Liver (tissue), 8 donors: ENCODE measurements at regions not wholly inside any gene's neighbourhood (a gene's known extent, or its start where the extent isn't known, plus 50 kb on each side); places are given as distances from the start of the nearest gene placed in this dataset.
"Not testable (repeated sequence)": the region's sequence is repeated elsewhere in the genome, so short reads cannot be mapped to it uniquely, and the experiment has no call there.

Experiments
- DNase-seq: peaks from one replicate; pipeline ENCODE4 v3.0.0-alpha.2; 2017; ENCODE audit warnings: low spot score
- H3K27ac ChIP-seq, 2 donors: one replicate each; pipeline ENCODE4 v1.7.0; 2013; ENCODE audit warnings: inconsistent platforms in 2 of 2, low read length in 2 of 2, control low read depth in 1 of 2, low read depth in 1 of 2, mild to moderate bottlenecking in 1 of 2
- H3K27me3 ChIP-seq, 4 donors: one replicate each; pipeline versions ENCODE4 v1.6.1 to v1.7.0; 2013; ENCODE audit warnings: low read length in 3 of 4, inconsistent platforms in 1 of 4, mild to moderate bottlenecking in 1 of 4, moderate library complexity in 1 of 4; ENCODE audit not compliant: control insufficient read depth in 4 of 4, insufficient read depth in 4 of 4
- H3K36me3 ChIP-seq, 4 donors: one replicate each; pipeline versions ENCODE4 v1.6.1 to v1.7.0; 2013; ENCODE audit warnings: low read length in 3 of 4, mild to moderate bottlenecking in 3 of 4, low read depth in 1 of 4, moderate library complexity in 1 of 4; ENCODE audit not compliant: control insufficient read depth in 4 of 4, insufficient read depth in 3 of 4
- H3K4me1 ChIP-seq, 4 donors: one replicate each; pipeline versions ENCODE4 v1.6.1 to v1.7.0; 2013; ENCODE audit warnings: low read length in 3 of 4, mild to moderate bottlenecking in 3 of 4, moderate library complexity in 1 of 4; ENCODE audit not compliant: control insufficient read depth in 4 of 4, insufficient read depth in 4 of 4
- H3K4me3 ChIP-seq, 3 donors: one replicate each; pipeline versions ENCODE4 v1.6.1 to v1.7.0; 2013; ENCODE audit warnings: low read length in 3 of 3, control low read depth in 1 of 3, low read depth in 1 of 3, mild to moderate bottlenecking in 1 of 3
- H3K9ac ChIP-seq, 2 donors: one replicate each; pipeline ENCODE4 v1.7.0; 2013; ENCODE audit warnings: low read length in 2 of 2, mild to moderate bottlenecking in 2 of 2, moderate library complexity in 2 of 2, control low read depth in 1 of 2, low read depth in 1 of 2
- H3K9me3 ChIP-seq, 4 donors: one replicate each; pipeline versions ENCODE4 v1.6.1 to v1.7.0; 2013; ENCODE audit warnings: low read length in 3 of 4; ENCODE audit not compliant: control insufficient read depth in 4 of 4
- ATF3 ChIP-seq: IDR thresholded peaks from 2 replicates; pipeline ENCODE4 v1.6.1; 2016; ENCODE audit warnings: antibody characterized with exemption
- CTCF ChIP-seq: fragments of 150-350 bp; IDR thresholded peaks from 2 replicates; pipeline ENCODE4 v1.5.1; 2017; ENCODE audit warnings: improper control_type of control experiment, low read depth, low read length; ENCODE audit not compliant: missing input control
- EGR1 ChIP-seq, 2 donors: IDR thresholded peaks; 2 replicates each; pipeline ENCODE4 v1.6.1; 2016 to 2018; ENCODE audit warnings: antibody characterized with exemption in 2 of 2, low read depth in 2 of 2
- FOXA2 ChIP-seq: IDR thresholded peaks from 2 replicates; pipeline ENCODE4 v1.6.1; 2016; ENCODE audit warnings: antibody characterized with exemption
- GABPA ChIP-seq, 2 donors: IDR thresholded peaks in 1 of 2; conservative IDR thresholded peaks in 1 of 2; 2 replicates each; pipeline ENCODE4 v1.6.1; 2016; ENCODE audit warnings: antibody characterized with exemption in 2 of 2, mild to moderate bottlenecking in 1 of 2, moderate library complexity in 1 of 2
- HNF4A ChIP-seq, 2 donors: conservative IDR thresholded peaks; 2 replicates each; pipeline ENCODE4 v1.6.1; 2016; ENCODE audit warnings: antibody characterized with exemption in 2 of 2, mild to moderate bottlenecking in 2 of 2
- HNF4G ChIP-seq: IDR thresholded peaks from 2 replicates; pipeline ENCODE4 v1.6.1; 2016; ENCODE audit warnings: antibody characterized with exemption
- MAX ChIP-seq: IDR thresholded peaks from 2 replicates; pipeline ENCODE4 v1.6.1; 2016; ENCODE audit warnings: antibody characterized with exemption
- RXRA ChIP-seq, 2 donors: IDR thresholded peaks; 2 replicates each; pipeline ENCODE4 v1.6.1; 2017 to 2018; ENCODE audit warnings: antibody characterized with exemption in 2 of 2, mild to moderate bottlenecking in 1 of 2
- SP1 ChIP-seq: IDR thresholded peaks from 2 replicates; pipeline ENCODE4 v1.6.1; 2018; ENCODE audit warnings: antibody characterized with exemption, mild to moderate bottlenecking
- TAF1 ChIP-seq: conservative IDR thresholded peaks from 2 replicates; pipeline ENCODE4 v1.6.1; 2016; ENCODE audit warnings: antibody characterized with exemption, mild to moderate bottlenecking
- YY1 ChIP-seq: IDR thresholded peaks from 2 replicates; pipeline ENCODE4 v1.6.1; 2016; ENCODE audit warnings: antibody characterized with exemption, mild to moderate bottlenecking
- ZBTB33 ChIP-seq: IDR thresholded peaks from 2 replicates; pipeline ENCODE4 v1.6.1; 2016; ENCODE audit warnings: antibody characterized with exemption
- WGBS: extraction: QIAGEN DNeasy Blood & Tissue Kit; methylation state at CpG from one replicate; pipeline ENCODE4 v1.1.7; 2013; 5-methylcytosine and 5-hydroxymethylcytosine counted together
- donor health status: healthy.
- donor health status: healthy.
- donor health status: healthy.
- donor health status: healthy.
- donor health status: healthy.

- no peak overlapping the region for H3K9ac ChIP-seq
- peaks cover 0 to 3% (median 0%) of the 10 kb centered on the region in 4 donors for H3K27me3 ChIP-seq
- no peaks in the 10 kb centered on the region for H3K9me3 ChIP-seq
- TF ChIP-seq ZBTB33 = no peak
- no peak overlapping the region for H3K27ac ChIP-seq
- no peaks in the 10 kb centered on the region for H3K36me3 ChIP-seq
- H3K4me1 ChIP-seq = no peaks in the 10 kb centered on the region
- DNase-seq = no peak
- no peak overlapping the region for H3K4me3 ChIP-seq
These were observed 93.1 kb downstream of the ABCC12 start for GRCh38 chr16:48062681-48063080.

- no peak overlapping the region for H3K27ac ChIP-seq
- H3K36me3 ChIP-seq = no peaks in the 10 kb centered on the region
- H3K27me3 ChIP-seq = peaks cover 0 to 3% (median 0%) of the 10 kb centered on the region in 4 donors
- WGBS = 97% methylated on average over 17 of the region's 17 CpGs
- H3K9me3 ChIP-seq = no peaks in the 10 kb centered on the region
- H3K9ac ChIP-seq = no peak overlapping the region
- DNase-seq = no peak
- no peak overlapping the region for H3K4me3 ChIP-seq
- TF ChIP-seq FOXA2 (no peak), HNF4A (conservative IDR thresholded peaks at IDR 0.05) (no peak), GABPA (IDR thresholded peaks at IDR 0.05 in 1 of 2, conservative IDR thresholded peaks at IDR 0.05 in 1 of 2) (no peak), EGR1 (IDR thresholded peaks at IDR 0.05; ENCODE audit: low read depth in 2 of 2) (no peak), ATF3 (no peak), TAF1 (no peak), RXRA (IDR thresholded peaks at IDR 0.05) (no peak)
- peaks cover 0 to 3% (median 0%) of the 10 kb centered on the region in 4 donors for H3K4me1 ChIP-seq
These were observed 95.9 kb downstream of the ABCC12 start for GRCh38 chr16:48059936-48060335.

GRCh38 chr16:48059190-48059589 lies 96.6 kb downstream of the ABCC12 start:
- WGBS = 95% methylated on average over 25 of the region's 25 CpGs
- H3K27ac ChIP-seq = not testable (repeated sequence)

GRCh38 chr16:48057048-48057447 lies 98.7 kb downstream of the ABCC12 start:
- TF ChIP-seq TAF1 (no peak), SP1 (no peak), YY1 (no peak), MAX (no peak), ZBTB33 (no peak), EGR1 (IDR thresholded peaks at IDR 0.05; ENCODE audit: low read depth in 2 of 2) (no peak), HNF4G (no peak), GABPA (IDR thresholded peaks at IDR 0.05 in 1 of 2, conservative IDR thresholded peaks at IDR 0.05 in 1 of 2) (no peak), CTCF (no peak)
- Histone ChIP-seq H3K9ac (no peak overlapping the region), H3K4me1 (peaks cover 0 to 6% (median 0%) of the 10 kb centered on the region in 4 donors), H3K4me3 (no peak overlapping the region), H3K27ac (no peak overlapping the region), H3K9me3 (no peaks in the 10 kb centered on the region), H3K36me3 (no peaks in the 10 kb centered on the region), H3K27me3 (peaks cover 0 to 5% (median 0%) of the 10 kb centered on the region in 4 donors)
- DNase-seq = no peak
- 81% methylated on average over 3 of the region's 3 CpGs for WGBS

More at GRCh38 chr16:48059190-48059589, 96.6 kb downstream of the ABCC12 start:
- H3K4me3 ChIP-seq, H3K4me1 ChIP-seq, H3K36me3 ChIP-seq, H3K9ac ChIP-seq, H3K27me3 ChIP-seq, H3K9me3 ChIP-seq, DNase-seq: not testable (repeated sequence)
